ENCODE measurements at regions not wholly inside any gene's neighbourhood (a gene's known extent, or its start where the extent isn't known, plus 50 kb on each side); places are given as distances from the start of the nearest gene placed in this dataset.

GRCh38 chr6:4435981-4436445 lies 300.6 kb upstream of the ECI2 start:
- H3K27me3 ChIP-seq (ENCODE audit: control insufficient read depth, insufficient read depth, low read length) = no peaks in the 10 kb centered on the region
- no peak overlapping the region for H3K27ac ChIP-seq (ENCODE audit: low read depth, low read length)
- no peak for DNase-seq (ENCODE audit: low read depth, low spot score)
- no peak for TF ChIP-seq CTCF (IDR thresholded peaks at IDR 0.05; ENCODE audit: low read depth, low read length)
- ChIA-PET POLR2A (no interaction called here), CTCF (no interaction called here)
- H3K4me3 ChIP-seq (ENCODE audit: low read depth, low read length) = no peak overlapping the region
- H3K9me3 ChIP-seq (ENCODE audit: control insufficient read depth, insufficient read depth, low read length) = no peaks in the 10 kb centered on the region

GRCh38 chr6:4434655-4435054 lies 299.3 kb upstream of the ECI2 start:
- Histone ChIP-seq H3K27me3 (ENCODE audit: control insufficient read depth, insufficient read depth, low read length) (no peaks in the 10 kb centered on the region), H3K4me3 (ENCODE audit: low read depth, low read length) (no peak overlapping the region), H3K9me3 (ENCODE audit: control insufficient read depth, insufficient read depth, low read length) (no peaks in the 10 kb centered on the region), H3K27ac (ENCODE audit: low read depth, low read length) (no peak overlapping the region)
- ChIA-PET CTCF (no interaction called here), POLR2A (no interaction called here)
- DNase-seq (ENCODE audit: low read depth, low spot score) = no peak
- no peak for TF ChIP-seq CTCF (IDR thresholded peaks at IDR 0.05; ENCODE audit: low read depth, low read length)

GRCh38 chr6:4433199-4433598 lies 297.8 kb upstream of the ECI2 start:
- Histone ChIP-seq H3K27me3 (ENCODE audit: control insufficient read depth, insufficient read depth, low read length) (no peaks in the 10 kb centered on the region), H3K27ac (ENCODE audit: low read depth, low read length) (no peak overlapping the region), H3K9me3 (ENCODE audit: control insufficient read depth, insufficient read depth, low read length) (no peaks in the 10 kb centered on the region; the same call in 1 of the 2 replicates), H3K4me3 (ENCODE audit: low read depth, low read length) (no peak overlapping the region)
- no peak for TF ChIP-seq CTCF (IDR thresholded peaks at IDR 0.05; ENCODE audit: low read depth, low read length)
- CTCF ChIA-PET = no interaction called here
- POLR2A ChIA-PET = no interaction called here
- DNase-seq (ENCODE audit: low read depth, low spot score) = no peak

GRCh38 chr6:4426968-4427367 lies 291.6 kb upstream of the ECI2 start:
- Histone ChIP-seq H3K27ac (ENCODE audit: low read depth, low read length) (no peak overlapping the region), H3K4me3 (ENCODE audit: low read depth, low read length) (no peak overlapping the region), H3K27me3 (ENCODE audit: control insufficient read depth, insufficient read depth, low read length) (no peaks in the 10 kb centered on the region), H3K9me3 (ENCODE audit: control insufficient read depth, insufficient read depth, low read length) (peaks cover 3% of the 10 kb centered on the region)
- DNase-seq (ENCODE audit: low read depth, low spot score) = no peak
- ChIA-PET POLR2A (no interaction called here), CTCF (interaction anchor here (0.9 kb wide), 1 partner anchor 14 kb away, joined by 3 read pairs; no protein-coding TSS in a partner anchor)
- no peak for TF ChIP-seq CTCF (IDR thresholded peaks at IDR 0.05; ENCODE audit: low read depth, low read length)

GRCh38 chr6:4421837-4422236 lies 286.5 kb upstream of the ECI2 start:
- no peak for DNase-seq (ENCODE audit: low read depth, low spot score)
- POLR2A ChIA-PET = no interaction called here
- H3K27me3 ChIP-seq (ENCODE audit: control insufficient read depth, insufficient read depth, low read length) = no peaks in the 10 kb centered on the region
- H3K27ac ChIP-seq (ENCODE audit: low read depth, low read length) = no peak overlapping the region
- H3K9me3 ChIP-seq (ENCODE audit: control insufficient read depth, insufficient read depth, low read length) = peaks cover 3% of the 10 kb centered on the region; the same call in 1 of the 2 replicates
- H3K4me3 ChIP-seq (ENCODE audit: low read depth, low read length) = no peak overlapping the region
- no peak for TF ChIP-seq CTCF (IDR thresholded peaks at IDR 0.05; ENCODE audit: low read depth, low read length)
- CTCF ChIA-PET = no interaction called here
